A549 (cell line): ENCODE measurements at regions not wholly inside any gene's neighbourhood (a gene's known extent, or its start where the extent isn't known, plus 50 kb on each side); places are given as distances from the start of the nearest gene placed in this dataset.

Experiments used
- BCL3 ChIP-seq: fragments of >200 bp; sonication (Bioruptor Twin); formaldehyde crosslinking; IDR thresholded peaks from 3 replicates; pipeline ENCODE4 v1.6.1; 2016
- BHLHE40 ChIP-seq: IDR thresholded peaks from 2 replicates; pipeline ENCODE4 v1.6.1; 2012; ENCODE audit warnings: low read depth, low read length, inconsistent platforms
- CTCF ChIP-seq: fragments of >200 bp; sonication (Bioruptor Twin); formaldehyde crosslinking; IDR thresholded peaks from 3 replicates; pipeline ENCODE4 v1.5.1; 2016
- MAX ChIP-seq: IDR thresholded peaks from 2 replicates; pipeline ENCODE4 v1.6.1; 2012
- POLR2A ChIP-seq: IDR thresholded peaks from 2 replicates; pipeline ENCODE4 v1.6.1; 2012; ENCODE audit warnings: mild to moderate bottlenecking, low read length
- RAD21 ChIP-seq, 2 experiments: fragments of >200 bp in 1 of 2; sonication (Bioruptor Twin) in 1 of 2; formaldehyde crosslinking in 1 of 2; IDR thresholded peaks in 1 of 2; conservative IDR thresholded peaks in 1 of 2; 2 replicates in 1 of 2; 3 replicates in 1 of 2; pipeline ENCODE4 v1.6.1; 2012 to 2018; ENCODE audit warnings: inconsistent platforms in 1 of 2
- REST ChIP-seq: fragments of 200-600 bp; sonication (generic); IDR thresholded peaks from 2 replicates; pipeline ENCODE4 v1.6.1; 2016; ENCODE audit warnings: antibody characterized with exemption, mild to moderate bottlenecking, moderate library complexity
- ZNF302 ChIP-seq: fragments of 250-450 bp; sonication (Bioruptor Pico); IDR thresholded peaks from 2 replicates; pipeline ENCODE4 v1.9.0; 2021; ENCODE audit warnings: inconsistent platforms, mild to moderate bottlenecking, moderate library complexity

- TF ChIP-seq CTCF: no peak
- no peak for TF ChIP-seq REST
- TF ChIP-seq POLR2A: no peak
- no peak for TF ChIP-seq BCL3
- no peak for TF ChIP-seq MAX
- no peak for TF ChIP-seq RAD21 (conservative IDR thresholded peaks at IDR 0.05 in 1 of 2, IDR thresholded peaks at IDR 0.05 in 1 of 2)
- no peak for TF ChIP-seq BHLHE40
- no peak for TF ChIP-seq ZNF302 (CRISPR knock-in tag)
These were observed 88.7 kb upstream of the IQSEC1 start for GRCh38 chr3:13161771-13162535.
